ENCODE measurements at regions not wholly inside any gene's neighbourhood (a gene's known extent, or its start where the extent isn't known, plus 50 kb on each side); places are given as distances from the start of the nearest gene placed in this dataset.

DNA sequence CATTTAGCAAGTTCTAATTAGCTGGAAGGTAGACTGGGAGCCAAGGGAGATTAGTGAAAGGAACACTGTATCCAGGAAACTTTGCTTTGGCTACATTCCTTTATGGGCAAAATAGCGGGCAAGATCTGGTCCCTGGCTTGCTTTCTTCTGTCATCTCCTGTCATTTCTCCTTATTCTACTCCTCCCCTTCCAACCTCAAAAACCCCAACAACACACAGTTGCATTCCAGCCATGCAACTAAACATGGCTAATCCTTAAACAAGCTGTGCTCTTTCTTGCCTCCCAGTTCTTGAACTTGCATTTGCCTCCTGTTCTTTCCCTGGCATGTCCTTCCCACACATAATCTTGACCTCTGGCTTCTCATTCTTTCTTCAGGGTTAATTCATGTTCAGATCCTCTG is 59.5 kb upstream of the CDCA7L start:
- DNase-seq = no peak

DNA sequence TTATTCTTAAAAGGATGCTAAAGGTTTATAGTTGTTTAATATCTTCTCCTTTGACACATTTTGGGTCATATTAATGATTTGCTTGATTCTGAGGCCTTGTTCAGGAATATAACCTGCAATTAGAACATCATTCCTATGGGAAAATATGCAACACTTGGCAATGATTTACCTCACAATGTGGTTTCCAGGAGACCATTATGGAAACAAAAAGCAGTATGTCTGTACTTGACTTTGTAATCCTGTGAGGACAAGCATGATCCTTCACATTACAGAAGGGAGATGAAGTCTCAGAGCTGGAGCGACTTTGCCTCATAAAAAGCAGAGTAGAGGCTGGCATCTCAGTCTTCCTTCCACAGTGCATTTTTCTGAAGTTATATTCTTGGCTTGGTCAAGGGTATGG is 57.0 kb upstream of the CDCA7L start:
- DNase-seq = no peak

DNA sequence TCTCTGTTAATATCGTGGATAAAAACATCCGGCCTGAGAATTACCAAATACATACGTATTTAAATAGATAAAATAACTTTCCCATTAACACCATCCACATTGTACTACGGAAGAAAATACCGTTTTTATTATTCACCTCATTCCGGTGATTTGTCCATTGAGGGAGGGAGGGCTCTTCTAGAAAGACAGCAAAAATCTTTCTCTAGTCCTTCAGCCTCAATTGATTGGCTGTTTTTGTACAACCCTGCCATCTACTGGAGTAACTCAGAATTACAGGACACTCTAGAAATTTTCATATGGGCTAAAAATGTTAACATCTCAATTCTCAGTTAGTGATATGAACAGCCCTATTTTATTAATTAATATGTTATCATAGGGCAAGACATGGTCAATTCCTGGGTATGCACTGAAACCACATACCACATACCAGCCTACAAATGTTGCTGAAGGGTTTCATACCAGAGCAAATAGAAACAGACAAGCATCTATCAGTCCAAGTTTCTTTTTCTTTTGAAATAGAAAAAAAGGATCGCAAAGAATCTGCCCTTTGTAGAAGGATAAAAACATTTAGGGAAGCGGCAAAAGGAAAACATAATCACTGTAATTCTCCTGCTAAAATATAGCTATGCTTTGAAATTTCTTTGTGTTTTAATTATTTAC is 55.8 kb upstream of the CDCA7L start:
- DNase-seq = peak in 4 of 56 donors; percentile 2 to 8 (median 7)

DNA sequence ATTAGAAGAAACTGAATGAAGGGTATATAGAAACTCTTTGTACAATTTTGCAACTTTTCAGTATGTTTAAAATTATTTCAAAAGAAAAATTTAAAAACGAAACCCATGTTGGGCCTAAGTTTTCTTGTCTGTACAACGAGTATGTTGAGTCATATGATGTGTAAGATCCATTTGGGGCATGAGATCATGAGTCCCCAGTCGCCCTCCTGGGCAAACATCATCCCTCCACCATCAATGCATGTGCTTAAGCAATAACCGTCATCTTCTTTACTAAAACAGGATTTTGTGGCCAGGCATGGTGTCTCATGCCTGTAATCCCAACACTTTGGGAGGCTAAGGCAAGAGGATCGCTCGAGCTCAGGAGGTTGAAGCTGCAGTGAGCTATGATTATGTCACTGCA is 54.2 kb upstream of the CDCA7L start:
- no peak for DNase-seq

DNA sequence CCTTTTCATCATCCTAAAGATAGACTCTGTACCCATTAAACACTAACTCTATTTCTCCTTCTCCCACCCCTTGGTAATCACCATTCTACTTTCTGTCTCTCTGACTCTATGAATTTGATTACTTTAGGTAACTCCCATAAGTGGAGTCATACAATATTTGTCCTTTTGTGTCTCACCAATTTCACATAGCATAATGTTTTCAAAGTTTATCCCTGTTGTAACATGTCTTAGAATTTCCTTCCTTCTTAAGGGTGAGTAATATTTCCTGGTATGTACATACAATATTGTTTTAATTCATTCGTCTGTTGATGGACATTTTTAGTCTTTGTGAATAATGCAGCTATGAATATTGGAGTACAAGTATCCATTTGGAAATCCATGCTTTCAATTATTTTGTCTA is 50.9 kb upstream of the CDCA7L start:
- no peak for DNase-seq

All from nucleus accumbens (tissue), 56 donors.